ENCODE measurements at regions not wholly inside any gene's neighbourhood (a gene's known extent, or its start where the extent isn't known, plus 50 kb on each side); places are given as distances from the start of the nearest gene placed in this dataset.
"Not testable (repeated sequence)": the region's sequence is repeated elsewhere in the genome, so short reads cannot be mapped to it uniquely, and the experiment has no call there.

- H3K4me3 ChIP-seq (ENCODE audit: low read depth, low read length): no peak overlapping the region
- DNase-seq (ENCODE audit: low read depth): no peak
- no peak for TF ChIP-seq CTCF (IDR thresholded peaks at IDR 0.05; ENCODE audit: control insufficient read depth, extremely low read depth, insufficient read depth)
These were observed 296.6 kb upstream of the PPARGC1A start for GRCh38 chr4:24186466-24186865.

GRCh38 chr4:24181005-24181404, 291.2 kb upstream of the PPARGC1A start:
- no peak overlapping the region for H3K4me3 ChIP-seq (ENCODE audit: low read depth, low read length)
- no peak for DNase-seq (ENCODE audit: low read depth)
- TF ChIP-seq CTCF (IDR thresholded peaks at IDR 0.05; ENCODE audit: control insufficient read depth, extremely low read depth, insufficient read depth): no peak

- no peak for TF ChIP-seq CTCF (IDR thresholded peaks at IDR 0.05; ENCODE audit: control insufficient read depth, extremely low read depth, insufficient read depth)
- no peak overlapping the region for H3K4me3 ChIP-seq (ENCODE audit: low read depth, low read length)
- no peak for DNase-seq (ENCODE audit: low read depth)
These were observed 290.7 kb upstream of the PPARGC1A start for GRCh38 chr4:24180586-24180985.

GRCh38 chr4:24179201-24179840, 289.5 kb upstream of the PPARGC1A start:
- no peak overlapping the region for H3K4me3 ChIP-seq (ENCODE audit: low read depth, low read length)
- no peak for DNase-seq (ENCODE audit: low read depth)
- TF ChIP-seq CTCF (IDR thresholded peaks at IDR 0.05; ENCODE audit: control insufficient read depth, extremely low read depth, insufficient read depth): no peak

GRCh38 chr4:24177443-24177842, 287.6 kb upstream of the PPARGC1A start:
- DNase-seq (ENCODE audit: low read depth); H3K4me3 ChIP-seq (ENCODE audit: low read depth, low read length): not testable (repeated sequence)

GRCh38 chr4:24175707-24176106, 285.9 kb upstream of the PPARGC1A start:
- no peak for TF ChIP-seq CTCF (IDR thresholded peaks at IDR 0.05; ENCODE audit: control insufficient read depth, extremely low read depth, insufficient read depth)
- DNase-seq (ENCODE audit: low read depth): no peak
- H3K4me3 ChIP-seq (ENCODE audit: low read depth, low read length): no peak overlapping the region

- TF ChIP-seq CTCF (IDR thresholded peaks at IDR 0.05; ENCODE audit: control insufficient read depth, extremely low read depth, insufficient read depth): no peak
- H3K4me3 ChIP-seq (ENCODE audit: low read depth, low read length): no peak overlapping the region
- DNase-seq (ENCODE audit: low read depth): no peak
These were observed 284.8 kb upstream of the PPARGC1A start for GRCh38 chr4:24174602-24175001.
